Spinal cord (tissue), 9 donors: ENCODE measurements at regions not wholly inside any gene's neighbourhood (a gene's known extent, or its start where the extent isn't known, plus 50 kb on each side); places are given as distances from the start of the nearest gene placed in this dataset.

Experiments used
- DNase-seq, 6 donors: peaks; one replicate each; pipeline versions ENCODE4 v3.0.0 to v3.0.0-alpha.2; 2013 to 2015; ENCODE audit warnings: low spot score in 6 of 6, low read depth in 4 of 6
- H3K27ac ChIP-seq: one replicate; pipeline ENCODE4 v1.5.1; 2013; ENCODE audit warnings: low read depth, low read length, control low read depth
- H3K27me3 ChIP-seq: one replicate; pipeline ENCODE4 v1.6.1; 2013; ENCODE audit warnings: low read length; ENCODE audit not compliant: control insufficient read depth, insufficient read depth
- H3K36me3 ChIP-seq: one replicate; pipeline ENCODE4 v1.6.1; 2013; ENCODE audit warnings: low read length; ENCODE audit not compliant: control insufficient read depth, insufficient read depth
- H3K4me1 ChIP-seq: one replicate; pipeline ENCODE4 v1.6.1; 2013; ENCODE audit warnings: low read length; ENCODE audit not compliant: control insufficient read depth, insufficient read depth
- H3K4me3 ChIP-seq: one replicate; pipeline ENCODE4 v1.5.1; 2013; ENCODE audit warnings: low read depth, low read length, control low read depth
- H3K9me3 ChIP-seq: one replicate; pipeline ENCODE4 v1.6.1; 2013; ENCODE audit warnings: low read length; ENCODE audit not compliant: control insufficient read depth, insufficient read depth
- WGBS: methylation state at CpG from one replicate; pipeline ENCODE4 v1.1.5; 2013; ENCODE audit warnings: missing lambda C conversion rate; ENCODE audit not compliant: insufficient coverage; 5-methylcytosine and 5-hydroxymethylcytosine counted together
- donor health status: healthy.

GRCh38 chr13:29909081-29909730 is 58.8 kb upstream of the UBL3 start:
- 29% methylated on average over 8 of the region's 11 CpGs for WGBS
- no peaks in the 10 kb centered on the region for H3K9me3 ChIP-seq
- H3K4me1 ChIP-seq: peaks cover 5% of the 10 kb centered on the region
- H3K4me3 ChIP-seq: no peak overlapping the region
- DNase-seq: peak in 1 of 6 donors; percentile 59
- no peak overlapping the region for H3K27ac ChIP-seq
- peaks cover 2% of the 10 kb centered on the region for H3K27me3 ChIP-seq
- H3K36me3 ChIP-seq: no peaks in the 10 kb centered on the region

- peaks cover 2% of the 10 kb centered on the region for H3K27me3 ChIP-seq
- no peak overlapping the region for H3K4me3 ChIP-seq
- peaks cover 5% of the 10 kb centered on the region for H3K4me1 ChIP-seq
- WGBS: no CpG with 5 or more reads among the region's 8 CpGs
- peak in 1 of 6 donors; percentile 31 for DNase-seq
- no peak overlapping the region for H3K27ac ChIP-seq
- no peaks in the 10 kb centered on the region for H3K9me3 ChIP-seq
- H3K36me3 ChIP-seq: no peaks in the 10 kb centered on the region
Measured at GRCh38 chr13:29908416-29909080, 58.1 kb upstream of the UBL3 start.

GRCh38 chr13:29907670-29908069 is 57.3 kb upstream of the UBL3 start:
- WGBS: 97% methylated on average over 7 of the region's 8 CpGs
- no peaks in the 10 kb centered on the region for H3K36me3 ChIP-seq

GRCh38 chr13:29906432-29907011 is 56.1 kb upstream of the UBL3 start:
- Histone ChIP-seq H3K9me3 (no peaks in the 10 kb centered on the region), H3K4me3 (no peak overlapping the region), H3K27me3 (peaks cover 2% of the 10 kb centered on the region), H3K27ac (no peak overlapping the region), H3K4me1 (peaks cover 5% of the 10 kb centered on the region), H3K36me3 (no peaks in the 10 kb centered on the region)
- DNase-seq: no peak
- no CpG with 5 or more reads among the region's 6 CpGs for WGBS

More at GRCh38 chr13:29907670-29908069, 57.3 kb upstream of the UBL3 start:
- H3K9me3 ChIP-seq: no peaks in the 10 kb centered on the region
- peaks cover 2% of the 10 kb centered on the region for H3K27me3 ChIP-seq
- H3K4me1 ChIP-seq: peaks cover 5% of the 10 kb centered on the region
- no peak for DNase-seq
- no peak overlapping the region for H3K27ac ChIP-seq
- no peak overlapping the region for H3K4me3 ChIP-seq

GRCh38 chr13:29905845-29906244 is 55.4 kb upstream of the UBL3 start:
- Histone ChIP-seq H3K27me3 (peaks cover 2% of the 10 kb centered on the region), H3K4me3 (no peak overlapping the region), H3K36me3 (no peaks in the 10 kb centered on the region), H3K4me1 (peaks cover 5% of the 10 kb centered on the region), H3K27ac (no peak overlapping the region), H3K9me3 (no peaks in the 10 kb centered on the region)
- DNase-seq: peak in 2 of 6 donors; percentile 35 to 45
- 60% methylated on average over 1 of the region's 3 CpGs for WGBS

- 82% methylated on average over 3 of the region's 4 CpGs for WGBS
- no peaks in the 10 kb centered on the region for H3K4me1 ChIP-seq
- H3K27ac ChIP-seq: no peak overlapping the region
- H3K4me3 ChIP-seq: no peak overlapping the region
- no peaks in the 10 kb centered on the region for H3K27me3 ChIP-seq
- peak in 1 of 6 donors; percentile 77 for DNase-seq
- H3K36me3 ChIP-seq: no peaks in the 10 kb centered on the region
- peaks cover 3% of the 10 kb centered on the region for H3K9me3 ChIP-seq
Measured at GRCh38 chr13:29903996-29904395, 53.6 kb upstream of the UBL3 start.

GRCh38 chr13:29903543-29903942 is 53.1 kb upstream of the UBL3 start:
- Histone ChIP-seq H3K36me3 (no peaks in the 10 kb centered on the region), H3K4me1 (no peaks in the 10 kb centered on the region), H3K4me3 (no peak overlapping the region), H3K9me3 (peaks cover 3% of the 10 kb centered on the region), H3K27me3 (no peaks in the 10 kb centered on the region), H3K27ac (no peak overlapping the region)
- 90% methylated on average over 2 of the region's 3 CpGs for WGBS
- no peak for DNase-seq

GRCh38 chr13:29902632-29903305 is 52.4 kb upstream of the UBL3 start:
- Histone ChIP-seq H3K4me1 (no peaks in the 10 kb centered on the region), H3K4me3 (no peak overlapping the region), H3K27ac (no peak overlapping the region), H3K27me3 (no peaks in the 10 kb centered on the region), H3K36me3 (no peaks in the 10 kb centered on the region), H3K9me3 (peaks cover 3% of the 10 kb centered on the region)
- DNase-seq: no peak
- 60% methylated on average over 1 of the region's 4 CpGs for WGBS

GRCh38 chr13:29901710-29902631 is 51.6 kb upstream of the UBL3 start:
- WGBS: 68% methylated on average over 9 of the region's 11 CpGs
- Histone ChIP-seq H3K9me3 (peaks cover 3% of the 10 kb centered on the region), H3K27me3 (no peaks in the 10 kb centered on the region), H3K4me1 (no peaks in the 10 kb centered on the region), H3K4me3 (no peak overlapping the region), H3K27ac (no peak overlapping the region), H3K36me3 (no peaks in the 10 kb centered on the region)
- DNase-seq: peak in 2 of 6 donors; percentile 35 to 69
